Tibial nerve (tissue), 4 donors: ENCODE measurements at regions not wholly inside any gene's neighbourhood (a gene's known extent, or its start where the extent isn't known, plus 50 kb on each side); places are given as distances from the start of the nearest gene placed in this dataset.
"Not testable (repeated sequence)": the region's sequence is repeated elsewhere in the genome, so short reads cannot be mapped to it uniquely, and the experiment has no call there.

Source experiments
- DNase-seq, 2 donors: peaks; one replicate each; pipeline ENCODE4 v3.0.0-alpha.2; 2019; ENCODE audit warnings: low spot score in 2 of 2
- H3K27ac ChIP-seq, 4 donors: fragments of 200-600 bp; sonication (generic) in 3 of 4; one replicate each; pipeline ENCODE4 v1.5.1; 2017 to 2019; ENCODE audit warnings: mild to moderate bottlenecking in 1 of 4
- H3K27me3 ChIP-seq, 2 donors: fragments of 200-600 bp; sonication (generic) in 1 of 2; one replicate each; pipeline versions ENCODE4 v1.5.1 to v1.6.0; 2017 to 2019
- H3K36me3 ChIP-seq, 3 donors: fragments of 200-600 bp; sonication (generic); one replicate each; pipeline ENCODE4 v1.5.1; 2018 to 2019
- H3K4me1 ChIP-seq, 4 donors: fragments of 200-600 bp; sonication (generic) in 3 of 4; one replicate each; pipeline ENCODE4 v1.5.1; 2017 to 2019
- H3K4me3 ChIP-seq, 4 donors: fragments of 200-600 bp; sonication (generic) in 3 of 4; one replicate each; pipeline ENCODE4 v1.5.1; 2017 to 2019; ENCODE audit warnings: mild to moderate bottlenecking in 1 of 4, moderate library complexity in 1 of 4
- H3K9me3 ChIP-seq, 4 donors: fragments of 200-600 bp; sonication (generic) in 3 of 4; one replicate each; pipeline ENCODE4 v1.5.1; 2017 to 2019
- EP300 ChIP-seq, 2 donors: sonication (generic); formaldehyde crosslinking; IDR thresholded peaks; one replicate each; pipeline ENCODE4 v1.6.1; 2017; ENCODE audit warnings: antibody characterized with exemption in 2 of 2, mild to moderate bottlenecking in 1 of 2
- POLR2A ChIP-seq, 2 donors: fragments of 450-650 bp; IDR thresholded peaks; one replicate each; pipeline ENCODE4 v1.6.1; 2017; ENCODE audit warnings: antibody characterized with exemption in 2 of 2, mild to moderate bottlenecking in 2 of 2, moderate library complexity in 2 of 2
- WGBS, 2 donors: methylation state at CpG; one replicate each; pipeline ENCODE4 v1.1.5; 2018; 5-methylcytosine and 5-hydroxymethylcytosine counted together
- TF ChIP-seq, protein P1 (sequence below), 5 experiments: fragments of 200-600 bp in 3 of 5; fragments of 450-650 bp in 2 of 5; sonication (generic) in 3 of 5; IDR thresholded peaks; one replicate each; pipeline ENCODE4 v1.5.1; 2016 to 2019; ENCODE audit warnings: antibody characterized with exemption in 5 of 5, mild to moderate bottlenecking in 3 of 5, moderate library complexity in 2 of 5

DNA sequence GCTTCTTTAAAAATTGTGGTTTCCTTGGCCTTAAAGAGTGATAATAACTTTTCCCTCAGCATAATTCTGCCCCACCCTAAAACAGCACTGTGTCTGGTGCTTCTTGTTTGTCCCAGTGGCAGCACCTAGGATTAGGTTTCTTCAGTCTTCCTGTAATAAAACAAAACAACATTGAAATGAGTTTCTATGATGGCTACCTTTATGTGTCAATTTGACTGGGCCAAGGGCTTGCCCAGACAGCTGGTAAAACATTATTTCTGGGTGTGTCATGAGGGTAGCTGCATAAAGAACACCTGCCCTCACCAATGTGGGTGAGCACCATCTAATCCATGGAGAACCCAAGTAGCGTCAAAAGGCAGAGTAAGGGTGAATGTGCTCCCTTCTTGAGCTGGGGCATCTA lies 117.8 kb downstream of the QRSL1 start:
- 100% methylated on average over 1 of the region's 1 CpG for WGBS, 2 donors
- Histone ChIP-seq H3K9me3 (peaks cover 0 to 5% (median 0%) of the 10 kb centered on the region in 4 donors), H3K4me3 (no peak overlapping the region), H3K36me3 (no peaks in the 10 kb centered on the region), H3K4me1 (no peaks in the 10 kb centered on the region), H3K27ac (no peak overlapping the region), H3K27me3 (no peaks in the 10 kb centered on the region)
- TF ChIP-seq, protein P1, sequence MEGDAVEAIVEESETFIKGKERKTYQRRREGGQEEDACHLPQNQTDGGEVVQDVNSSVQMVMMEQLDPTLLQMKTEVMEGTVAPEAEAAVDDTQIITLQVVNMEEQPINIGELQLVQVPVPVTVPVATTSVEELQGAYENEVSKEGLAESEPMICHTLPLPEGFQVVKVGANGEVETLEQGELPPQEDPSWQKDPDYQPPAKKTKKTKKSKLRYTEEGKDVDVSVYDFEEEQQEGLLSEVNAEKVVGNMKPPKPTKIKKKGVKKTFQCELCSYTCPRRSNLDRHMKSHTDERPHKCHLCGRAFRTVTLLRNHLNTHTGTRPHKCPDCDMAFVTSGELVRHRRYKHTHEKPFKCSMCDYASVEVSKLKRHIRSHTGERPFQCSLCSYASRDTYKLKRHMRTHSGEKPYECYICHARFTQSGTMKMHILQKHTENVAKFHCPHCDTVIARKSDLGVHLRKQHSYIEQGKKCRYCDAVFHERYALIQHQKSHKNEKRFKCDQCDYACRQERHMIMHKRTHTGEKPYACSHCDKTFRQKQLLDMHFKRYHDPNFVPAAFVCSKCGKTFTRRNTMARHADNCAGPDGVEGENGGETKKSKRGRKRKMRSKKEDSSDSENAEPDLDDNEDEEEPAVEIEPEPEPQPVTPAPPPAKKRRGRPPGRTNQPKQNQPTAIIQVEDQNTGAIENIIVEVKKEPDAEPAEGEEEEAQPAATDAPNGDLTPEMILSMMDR (IDR thresholded peaks at IDR 0.05) = no peak
- no peak for TF ChIP-seq EP300 (IDR thresholded peaks at IDR 0.05)
- TF ChIP-seq POLR2A (IDR thresholded peaks at IDR 0.05) = no peak
- no peak for DNase-seq

DNA sequence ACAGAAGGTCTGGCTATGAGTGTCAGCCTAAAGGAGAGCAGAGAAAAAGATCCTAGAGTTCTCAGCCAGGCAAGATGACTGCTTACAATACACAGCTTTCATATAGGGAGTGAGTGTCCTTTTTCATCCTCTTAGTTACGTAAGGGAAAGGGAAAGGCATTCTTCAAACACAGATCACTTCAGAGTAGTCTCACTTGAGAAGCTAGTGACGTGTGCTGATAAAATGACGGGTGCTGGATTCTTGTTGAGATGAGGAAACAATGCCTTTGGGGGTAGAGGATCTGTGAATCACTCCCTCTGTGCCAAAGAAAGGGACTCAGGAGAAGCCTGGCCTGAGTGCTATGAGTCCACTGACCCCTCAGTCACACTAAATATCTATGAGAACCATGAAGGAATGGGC lies 117.3 kb downstream of the QRSL1 start:
- H3K4me3 ChIP-seq = no peak overlapping the region
- TF ChIP-seq POLR2A (IDR thresholded peaks at IDR 0.05) = no peak
- TF ChIP-seq EP300 (IDR thresholded peaks at IDR 0.05) = no peak
- TF ChIP-seq, protein P1 (IDR thresholded peaks at IDR 0.05) = no peak
- H3K27me3 ChIP-seq = no peaks in the 10 kb centered on the region
- no peaks in the 10 kb centered on the region for H3K4me1 ChIP-seq
- no peak for DNase-seq
- peaks cover 0 to 5% (median 0%) of the 10 kb centered on the region in 4 donors for H3K9me3 ChIP-seq
- WGBS, 2 donors = 41 to 55% methylated on average over 3 of the region's 3 CpGs
- H3K36me3 ChIP-seq = no peaks in the 10 kb centered on the region
- no peak overlapping the region for H3K27ac ChIP-seq

- Histone ChIP-seq H3K4me3 (no peak overlapping the region), H3K9me3 (peaks cover 0 to 5% (median 0%) of the 10 kb centered on the region in 4 donors), H3K36me3 (no peaks in the 10 kb centered on the region), H3K27me3 (no peaks in the 10 kb centered on the region), H3K27ac (no peak overlapping the region), H3K4me1 (no peaks in the 10 kb centered on the region)
- 51 to 56% methylated on average over 5 of the region's 5 CpGs for WGBS, 2 donors
- DNase-seq = no peak
- no peak for TF ChIP-seq EP300 (IDR thresholded peaks at IDR 0.05)
Observed at GRCh38 chr6:106745824-106746582, 116.6 kb downstream of the QRSL1 start.

- Histone ChIP-seq H3K36me3 (no peaks in the 10 kb centered on the region), H3K27me3 (no peaks in the 10 kb centered on the region), H3K4me3 (no peak overlapping the region), H3K9me3 (peaks cover 0 to 5% (median 0%) of the 10 kb centered on the region in 4 donors), H3K27ac (no peak overlapping the region), H3K4me1 (no peaks in the 10 kb centered on the region)
- no peak for DNase-seq
- no peak for TF ChIP-seq POLR2A (IDR thresholded peaks at IDR 0.05)
- TF ChIP-seq, protein P1 (IDR thresholded peaks at IDR 0.05) = no peak
- TF ChIP-seq EP300 (IDR thresholded peaks at IDR 0.05) = no peak
- WGBS, 2 donors = 59 to 61% methylated on average over 3 of the region's 3 CpGs
Observed at GRCh38 chr6:106745197-106745770, 115.9 kb downstream of the QRSL1 start.

GRCh38 chr6:106744781-106745180 lies 115.4 kb downstream of the QRSL1 start:
- 90 to 96% methylated on average over 2 of the region's 2 CpGs for WGBS, 2 donors
- H3K9me3 ChIP-seq = peaks cover 0 to 5% (median 0%) of the 10 kb centered on the region in 4 donors
- H3K4me1 ChIP-seq = no peaks in the 10 kb centered on the region
- no peak for DNase-seq
- no peaks in the 10 kb centered on the region for H3K27me3 ChIP-seq
- H3K36me3 ChIP-seq = no peaks in the 10 kb centered on the region
- TF ChIP-seq, protein P1 (IDR thresholded peaks at IDR 0.05) = no peak
- TF ChIP-seq POLR2A (IDR thresholded peaks at IDR 0.05) (no peak), EP300 (IDR thresholded peaks at IDR 0.05) (no peak)
- H3K4me3 ChIP-seq = no peak overlapping the region
- no peak overlapping the region for H3K27ac ChIP-seq

DNA sequence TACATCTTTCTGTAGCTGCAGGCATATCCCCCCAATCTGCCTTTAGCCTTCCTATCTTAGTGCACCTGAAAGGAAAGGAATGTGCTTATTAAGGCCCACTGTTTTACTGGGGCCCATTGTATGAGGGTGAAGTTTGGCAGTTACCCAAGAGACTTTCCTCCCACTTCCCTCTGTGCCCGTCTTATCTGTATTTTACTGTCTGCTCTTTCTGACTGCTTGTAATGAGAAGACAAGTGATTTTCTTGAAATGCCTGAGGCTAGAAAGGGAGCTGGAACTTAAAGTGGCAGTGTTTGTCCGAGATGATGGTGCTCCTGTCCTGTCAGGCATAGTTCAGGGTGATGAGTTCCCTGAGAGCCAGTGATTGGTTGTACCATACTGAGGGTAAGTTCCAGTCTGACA lies 114.7 kb downstream of the QRSL1 start:
- DNase-seq, H3K27ac ChIP-seq, H3K4me1 ChIP-seq, H3K27me3 ChIP-seq, H3K9me3 ChIP-seq, H3K4me3 ChIP-seq, H3K36me3 ChIP-seq: not testable (repeated sequence)
- WGBS, 2 donors = 45 to 63% methylated on average over 2 of the region's 2 CpGs
